ENCODE measurements at regions not wholly inside any gene's neighbourhood (a gene's known extent, or its start where the extent isn't known, plus 50 kb on each side); places are given as distances from the start of the nearest gene placed in this dataset.

- TF ChIP-seq ARNT (IDR thresholded peaks at IDR 0.05) (no peak), ELF4 (IDR thresholded peaks at IDR 0.05) (no peak), BHLHE40 (IDR thresholded peaks at IDR 0.05; ENCODE audit: borderline replicate concordance) (no peak)
Measured at GRCh38 chr6:84442208-84442607, 214.8 kb upstream of the CEP162 start.

All from HEK293T (cell line).